ENCODE measurements at regions not wholly inside any gene's neighbourhood (a gene's known extent, or its start where the extent isn't known, plus 50 kb on each side); places are given as distances from the start of the nearest gene placed in this dataset.

- TF ChIP-seq CTCF (optimal IDR thresholded peaks at IDR 0.05 in 1 of 3, IDR thresholded peaks at IDR 0.05 in 1 of 3, conservative IDR thresholded peaks at IDR 0.05 in 1 of 3; ENCODE audit: extremely low read depth in 1 of 3, insufficient read depth in 2 of 3, low read length in 3 of 3) (no peak), EZH2 (IDR thresholded peaks at IDR 0.05; ENCODE audit: low read length) (no peak)
Observed at GRCh38 chr3:152756807-152757206, 78.1 kb upstream of the P2RY1 start.

All from keratinocyte (primary cell).